HepG2 (cell line): ENCODE measurements at regions not wholly inside any gene's neighbourhood (a gene's known extent, or its start where the extent isn't known, plus 50 kb on each side); places are given as distances from the start of the nearest gene placed in this dataset.

ENCODE experiments used
- CBX5 ChIP-seq: sonication (generic); formaldehyde crosslinking; IDR thresholded peaks from 2 replicates; pipeline ENCODE4 v1.4.0; 2020; ENCODE audit warnings: missing genetic modification reagents, borderline replicate concordance
- ELF4 ChIP-seq: sonication (generic); formaldehyde crosslinking; IDR thresholded peaks from 2 replicates; pipeline ENCODE4 v1.5.0; 2020; ENCODE audit warnings: missing genetic modification reagents, mild to moderate bottlenecking, moderate library complexity, borderline replicate concordance
- JDP2 ChIP-seq: sonication (generic); formaldehyde crosslinking; IDR thresholded peaks from 2 replicates; pipeline ENCODE4 v1.8.1; 2022; ENCODE audit warnings: missing genetic modification reagents, borderline replicate concordance
- JUN ChIP-seq: sonication (generic); formaldehyde crosslinking; IDR thresholded peaks from 2 replicates; pipeline ENCODE4 v1.4.0; 2020; ENCODE audit warnings: mild to moderate bottlenecking, missing genetic modification reagents
- MED13 ChIP-seq: sonication (generic); formaldehyde crosslinking; IDR thresholded peaks from 2 replicates; pipeline ENCODE4 v1.5.0; 2020; ENCODE audit warnings: missing genetic modification reagents
- NKX3-1 ChIP-seq: sonication (generic); formaldehyde crosslinking; IDR thresholded peaks from 2 replicates; pipeline ENCODE4 v1.5.0; 2020; ENCODE audit warnings: missing genetic modification reagents
- RBM39 ChIP-seq: fragments of 200-400 bp; formaldehyde crosslinking; IDR thresholded peaks from one replicate; pipeline ENCODE4 v1.6.1; 2018; ENCODE audit warnings: antibody characterized with exemption, mild to moderate bottlenecking, low read depth, low read length; ENCODE audit not compliant: poor library complexity, severe bottlenecking
- TGIF2 ChIP-seq: IDR thresholded peaks from 2 replicates; pipeline ENCODE4 v1.6.1; 2016; ENCODE audit warnings: control low read depth, missing compliant biosample characterization
- TRIM24 ChIP-seq: sonication (generic); formaldehyde crosslinking; IDR thresholded peaks from 2 replicates; pipeline ENCODE4 v1.8.0; 2022; ENCODE audit warnings: mild to moderate bottlenecking, missing genetic modification reagents
- ZBTB44 ChIP-seq: sonication (generic); formaldehyde crosslinking; IDR thresholded peaks from 2 replicates; pipeline ENCODE4 v1.4.0; 2020; ENCODE audit warnings: missing genetic modification reagents
- ZEB1 ChIP-seq: IDR thresholded peaks from 2 replicates; pipeline ENCODE4 v1.6.1; 2012; ENCODE audit warnings: mild to moderate bottlenecking, low read depth, inconsistent platforms; ENCODE audit not compliant: insufficient replicate concordance
- ZNF20 ChIP-seq: sonication (generic); formaldehyde crosslinking; IDR thresholded peaks from 2 replicates; pipeline ENCODE4 v1.4.0; 2020; ENCODE audit warnings: mild to moderate bottlenecking, moderate library complexity, missing genetic modification reagents
- ZNF292 ChIP-seq: sonication (generic); formaldehyde crosslinking; IDR thresholded peaks from 2 replicates; pipeline ENCODE4 v1.8.1; 2022; ENCODE audit warnings: mild to moderate bottlenecking, low read depth, missing genetic modification reagents, borderline replicate concordance
- ZNF615 ChIP-seq: sonication (generic); formaldehyde crosslinking; IDR thresholded peaks from 2 replicates; pipeline ENCODE4 v1.5.0; 2020; ENCODE audit warnings: mild to moderate bottlenecking, missing genetic modification reagents, borderline replicate concordance
- ZNF780A ChIP-seq: sonication (generic); formaldehyde crosslinking; IDR thresholded peaks from 2 replicates; pipeline ENCODE4 v1.8.0; 2022; ENCODE audit warnings: mild to moderate bottlenecking, missing genetic modification reagents, moderate library complexity
- TF ChIP-seq, protein P1 (sequence below), 2 experiments: sonication (generic) in 1 of 2; formaldehyde crosslinking in 1 of 2; IDR thresholded peaks; 2 replicates each; pipeline versions ENCODE4 v1.6.1 to v1.9.0; 2014 to 2022; ENCODE audit warnings: antibody characterized with exemption in 1 of 2, borderline replicate concordance in 1 of 2, inconsistent platforms in 1 of 2, low read depth in 1 of 2, missing genetic modification reagents in 1 of 2
- TF ChIP-seq, protein P2 (sequence below): sonication (generic); formaldehyde crosslinking; IDR thresholded peaks from 2 replicates; pipeline ENCODE4 v1.8.1; 2023; ENCODE audit warnings: mild to moderate bottlenecking, missing genetic modification reagents
- TF ChIP-seq, protein P3 (sequence below): sonication (generic); formaldehyde crosslinking; IDR thresholded peaks from 2 replicates; pipeline ENCODE4 v1.4.0; 2020; ENCODE audit warnings: mild to moderate bottlenecking, missing genetic modification reagents

DNA sequence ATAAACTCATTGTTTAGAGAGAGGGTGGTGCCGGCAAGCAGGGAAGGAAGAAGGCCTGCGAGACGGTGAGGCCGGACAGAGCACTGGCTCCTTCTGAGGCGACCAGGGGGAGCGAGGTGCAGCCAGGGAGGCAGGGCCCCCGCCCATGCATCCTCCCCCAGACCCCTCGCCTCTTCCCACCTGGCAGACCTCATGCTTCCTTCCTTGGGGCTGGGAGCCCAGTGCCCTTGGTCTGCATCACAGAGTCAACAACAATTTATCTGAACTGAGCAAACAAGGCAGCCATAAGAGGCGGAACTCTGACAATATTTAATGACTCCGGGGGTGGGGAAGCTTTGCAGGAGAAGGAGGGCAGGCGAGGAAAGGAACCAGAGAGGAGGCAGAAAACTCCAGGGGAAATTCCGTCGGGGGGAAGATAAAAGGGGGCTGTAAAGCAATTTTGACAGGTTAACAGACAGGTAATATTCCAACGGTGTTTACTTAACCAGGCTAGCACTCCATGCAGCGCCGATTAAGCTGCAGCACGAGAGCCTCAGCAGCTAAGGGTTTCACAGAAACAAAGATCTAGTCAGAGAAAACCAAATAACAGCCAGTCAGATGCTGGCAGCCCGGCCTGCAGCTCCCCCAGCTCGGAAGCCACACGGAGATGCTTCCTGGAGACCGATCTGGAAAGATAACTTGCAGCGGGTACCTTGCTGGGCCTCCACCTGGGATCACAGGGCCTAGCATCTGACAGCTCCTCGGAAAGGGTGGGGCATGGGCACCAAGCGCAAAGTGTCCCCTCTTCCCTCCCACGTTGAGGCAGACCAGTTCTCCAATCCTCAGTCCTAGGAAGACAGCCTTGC lies 398.2 kb downstream of the SOX9 start (continued):
- TF ChIP-seq, protein P1, sequence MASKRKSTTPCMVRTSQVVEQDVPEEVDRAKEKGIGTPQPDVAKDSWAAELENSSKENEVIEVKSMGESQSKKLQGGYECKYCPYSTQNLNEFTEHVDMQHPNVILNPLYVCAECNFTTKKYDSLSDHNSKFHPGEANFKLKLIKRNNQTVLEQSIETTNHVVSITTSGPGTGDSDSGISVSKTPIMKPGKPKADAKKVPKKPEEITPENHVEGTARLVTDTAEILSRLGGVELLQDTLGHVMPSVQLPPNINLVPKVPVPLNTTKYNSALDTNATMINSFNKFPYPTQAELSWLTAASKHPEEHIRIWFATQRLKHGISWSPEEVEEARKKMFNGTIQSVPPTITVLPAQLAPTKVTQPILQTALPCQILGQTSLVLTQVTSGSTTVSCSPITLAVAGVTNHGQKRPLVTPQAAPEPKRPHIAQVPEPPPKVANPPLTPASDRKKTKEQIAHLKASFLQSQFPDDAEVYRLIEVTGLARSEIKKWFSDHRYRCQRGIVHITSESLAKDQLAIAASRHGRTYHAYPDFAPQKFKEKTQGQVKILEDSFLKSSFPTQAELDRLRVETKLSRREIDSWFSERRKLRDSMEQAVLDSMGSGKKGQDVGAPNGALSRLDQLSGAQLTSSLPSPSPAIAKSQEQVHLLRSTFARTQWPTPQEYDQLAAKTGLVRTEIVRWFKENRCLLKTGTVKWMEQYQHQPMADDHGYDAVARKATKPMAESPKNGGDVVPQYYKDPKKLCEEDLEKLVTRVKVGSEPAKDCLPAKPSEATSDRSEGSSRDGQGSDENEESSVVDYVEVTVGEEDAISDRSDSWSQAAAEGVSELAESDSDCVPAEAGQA (IDR thresholded peaks at IDR 0.05; ENCODE audit: low read depth), result peak; percentile 25; the same call in 1 of the 2 replicates
- TF ChIP-seq, protein P1 (CRISPR knock-in tag; IDR thresholded peaks at IDR 0.05; ENCODE audit: borderline replicate concordance), result no peak
- TF ChIP-seq, protein P2, sequence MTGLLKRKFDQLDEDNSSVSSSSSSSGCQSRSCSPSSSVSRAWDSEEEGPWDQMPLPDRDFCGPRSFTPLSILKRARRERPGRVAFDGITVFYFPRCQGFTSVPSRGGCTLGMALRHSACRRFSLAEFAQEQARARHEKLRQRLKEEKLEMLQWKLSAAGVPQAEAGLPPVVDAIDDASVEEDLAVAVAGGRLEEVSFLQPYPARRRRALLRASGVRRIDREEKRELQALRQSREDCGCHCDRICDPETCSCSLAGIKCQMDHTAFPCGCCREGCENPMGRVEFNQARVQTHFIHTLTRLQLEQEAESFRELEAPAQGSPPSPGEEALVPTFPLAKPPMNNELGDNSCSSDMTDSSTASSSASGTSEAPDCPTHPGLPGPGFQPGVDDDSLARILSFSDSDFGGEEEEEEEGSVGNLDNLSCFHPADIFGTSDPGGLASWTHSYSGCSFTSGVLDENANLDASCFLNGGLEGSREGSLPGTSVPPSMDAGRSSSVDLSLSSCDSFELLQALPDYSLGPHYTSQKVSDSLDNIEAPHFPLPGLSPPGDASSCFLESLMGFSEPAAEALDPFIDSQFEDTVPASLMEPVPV (CRISPR knock-in tag), result peak; percentile 89
- peak; percentile 40; the same call in 1 of the 2 replicates for TF ChIP-seq JUN (CRISPR knock-in tag)
- TF ChIP-seq ZNF780A (CRISPR knock-in tag), result no peak; the same call in 1 of the 2 replicates
- no peak for TF ChIP-seq ELF4 (CRISPR knock-in tag)
- TF ChIP-seq, protein P3, sequence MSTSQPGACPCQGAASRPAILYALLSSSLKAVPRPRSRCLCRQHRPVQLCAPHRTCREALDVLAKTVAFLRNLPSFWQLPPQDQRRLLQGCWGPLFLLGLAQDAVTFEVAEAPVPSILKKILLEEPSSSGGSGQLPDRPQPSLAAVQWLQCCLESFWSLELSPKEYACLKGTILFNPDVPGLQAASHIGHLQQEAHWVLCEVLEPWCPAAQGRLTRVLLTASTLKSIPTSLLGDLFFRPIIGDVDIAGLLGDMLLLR, result no peak
- peak; percentile 14 for TF ChIP-seq MED13 (CRISPR knock-in tag)
- TF ChIP-seq ZNF615 (CRISPR knock-in tag), result no peak
- peak; percentile 90 for TF ChIP-seq ZEB1
- peak; percentile 99 for TF ChIP-seq ZNF292
- no peak for TF ChIP-seq ZNF20 (CRISPR knock-in tag)
- TF ChIP-seq ZBTB44 (CRISPR knock-in tag), result no peak
- no peak for TF ChIP-seq JDP2
- TF ChIP-seq NKX3-1, result peak; percentile 21; the same call in 1 of the 2 replicates
- TF ChIP-seq TGIF2, result peak; percentile 75; the same call in 1 of the 2 replicates
- TF ChIP-seq TRIM24 (CRISPR knock-in tag), result no peak
- peak; percentile 36 for TF ChIP-seq RBM39
- TF ChIP-seq CBX5 (CRISPR knock-in tag), result no peak; the same call in 1 of the 2 replicates
